PC-9 (cell line): ENCODE measurements at regions not wholly inside any gene's neighbourhood (a gene's known extent, or its start where the extent isn't known, plus 50 kb on each side); places are given as distances from the start of the nearest gene placed in this dataset.

Source experiments
- EZH2 ChIP-seq: fragments of 200-600 bp; sonication (generic); IDR thresholded peaks from 2 replicates; pipeline ENCODE4 v1.8.0; 2017; ENCODE audit warnings: antibody characterized with exemption, low read depth
- TF ChIP-seq, protein P1 (sequence below): fragments of 200-600 bp; sonication (generic); conservative IDR thresholded peaks from 2 replicates; pipeline ENCODE4 v1.6.1; 2017; ENCODE audit warnings: mixed run types, antibody characterized with exemption, mild to moderate bottlenecking, moderate library complexity

DNA sequence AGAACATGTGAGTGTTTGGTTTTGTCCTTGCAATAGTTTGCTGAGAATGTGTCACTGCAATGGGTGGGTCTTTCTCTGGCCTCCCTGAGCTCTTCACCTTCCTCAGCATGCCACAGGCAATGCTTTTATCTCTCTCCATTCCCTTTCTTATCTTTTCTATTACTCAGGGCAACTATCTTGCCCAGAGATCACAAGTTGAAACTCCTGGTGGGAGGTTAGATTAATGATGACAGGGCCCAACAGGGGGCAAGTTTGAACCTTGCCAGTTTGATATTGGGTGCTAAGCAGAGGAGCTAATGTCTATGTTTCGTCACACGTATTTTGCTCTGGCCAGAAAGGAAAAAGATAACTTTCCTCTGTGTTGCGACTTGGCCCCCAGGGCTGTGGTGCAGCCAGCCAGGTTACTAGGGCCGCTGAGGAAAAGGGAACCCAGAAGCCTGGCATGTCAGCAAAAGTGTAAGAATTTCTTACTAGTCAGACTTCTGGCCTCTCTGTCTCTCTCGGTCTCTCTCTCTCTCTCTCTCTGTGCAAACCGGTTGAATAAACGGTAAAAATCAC is 299.3 kb upstream of the POU5F2 start:
- TF ChIP-seq, protein P1, sequence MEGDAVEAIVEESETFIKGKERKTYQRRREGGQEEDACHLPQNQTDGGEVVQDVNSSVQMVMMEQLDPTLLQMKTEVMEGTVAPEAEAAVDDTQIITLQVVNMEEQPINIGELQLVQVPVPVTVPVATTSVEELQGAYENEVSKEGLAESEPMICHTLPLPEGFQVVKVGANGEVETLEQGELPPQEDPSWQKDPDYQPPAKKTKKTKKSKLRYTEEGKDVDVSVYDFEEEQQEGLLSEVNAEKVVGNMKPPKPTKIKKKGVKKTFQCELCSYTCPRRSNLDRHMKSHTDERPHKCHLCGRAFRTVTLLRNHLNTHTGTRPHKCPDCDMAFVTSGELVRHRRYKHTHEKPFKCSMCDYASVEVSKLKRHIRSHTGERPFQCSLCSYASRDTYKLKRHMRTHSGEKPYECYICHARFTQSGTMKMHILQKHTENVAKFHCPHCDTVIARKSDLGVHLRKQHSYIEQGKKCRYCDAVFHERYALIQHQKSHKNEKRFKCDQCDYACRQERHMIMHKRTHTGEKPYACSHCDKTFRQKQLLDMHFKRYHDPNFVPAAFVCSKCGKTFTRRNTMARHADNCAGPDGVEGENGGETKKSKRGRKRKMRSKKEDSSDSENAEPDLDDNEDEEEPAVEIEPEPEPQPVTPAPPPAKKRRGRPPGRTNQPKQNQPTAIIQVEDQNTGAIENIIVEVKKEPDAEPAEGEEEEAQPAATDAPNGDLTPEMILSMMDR: no peak
- TF ChIP-seq EZH2: no peak
